Breast epithelium (tissue), 4 donors: ENCODE measurements at regions not wholly inside any gene's neighbourhood (a gene's known extent, or its start where the extent isn't known, plus 50 kb on each side); places are given as distances from the start of the nearest gene placed in this dataset.
"Not testable (repeated sequence)": the region's sequence is repeated elsewhere in the genome, so short reads cannot be mapped to it uniquely, and the experiment has no call there.

Experiments
- DNase-seq, 2 donors: peaks; one replicate each; pipeline ENCODE4 v3.0.0-alpha.2; 2019; ENCODE audit warnings: low spot score in 2 of 2
- H3K27ac ChIP-seq, 2 donors: fragments of 200-600 bp; sonication (generic) in 1 of 2; one replicate each; pipeline ENCODE4 v1.5.1; 2016 to 2019; ENCODE audit warnings: mild to moderate bottlenecking in 1 of 2
- H3K27me3 ChIP-seq, 2 donors: fragments of 200-600 bp; sonication (generic) in 1 of 2; one replicate each; pipeline versions ENCODE4 v1.5.1 to v1.6.0; 2017 to 2019; ENCODE audit warnings: control low read depth in 1 of 2, mild to moderate bottlenecking in 1 of 2
- H3K36me3 ChIP-seq: fragments of 200-600 bp; one replicate; pipeline ENCODE4 v1.5.1; 2019
- H3K4me1 ChIP-seq, 2 donors: fragments of 200-600 bp; sonication (generic); one replicate each; pipeline ENCODE4 v1.5.1; 2016 to 2019; ENCODE audit warnings: control low read depth in 1 of 2
- H3K4me3 ChIP-seq, 3 donors: fragments of 200-600 bp; sonication (generic); 1 replicate in 2 of 3; 2 replicates in 1 of 3; pipeline ENCODE4 v1.5.1; 2016 to 2019; ENCODE audit warnings: mild to moderate bottlenecking in 3 of 3, moderate library complexity in 2 of 3
- H3K9me3 ChIP-seq, 2 donors: fragments of 200-600 bp; sonication (generic) in 1 of 2; one replicate each; pipeline ENCODE4 v1.5.1; 2016 to 2019; ENCODE audit warnings: control low read depth in 1 of 2
- CTCF ChIP-seq, 3 donors: fragments of 450-650 bp; IDR thresholded peaks; one replicate each; pipeline ENCODE4 v1.5.1; 2016 to 2017; ENCODE audit warnings: antibody characterized with exemption in 3 of 3, mild to moderate bottlenecking in 3 of 3, moderate library complexity in 3 of 3
- POLR2A ChIP-seq: fragments of 450-650 bp; IDR thresholded peaks from one replicate; pipeline ENCODE4 v1.6.1; 2016; ENCODE audit warnings: antibody characterized with exemption, mild to moderate bottlenecking, moderate library complexity
- POLR2AphosphoS5 ChIP-seq, 3 donors: sonication (generic); formaldehyde crosslinking; IDR thresholded peaks; one replicate each; pipeline ENCODE4 v1.6.1; 2017; ENCODE audit warnings: antibody characterized with exemption in 3 of 3
- intact Hi-C: fragments of 100-400 bp; cut with DNase I; formaldehyde crosslinking; loops from one replicate; pipeline ENCODE4 v1.15.1; 2023; ENCODE audit warnings: low total_unique reads

DNA sequence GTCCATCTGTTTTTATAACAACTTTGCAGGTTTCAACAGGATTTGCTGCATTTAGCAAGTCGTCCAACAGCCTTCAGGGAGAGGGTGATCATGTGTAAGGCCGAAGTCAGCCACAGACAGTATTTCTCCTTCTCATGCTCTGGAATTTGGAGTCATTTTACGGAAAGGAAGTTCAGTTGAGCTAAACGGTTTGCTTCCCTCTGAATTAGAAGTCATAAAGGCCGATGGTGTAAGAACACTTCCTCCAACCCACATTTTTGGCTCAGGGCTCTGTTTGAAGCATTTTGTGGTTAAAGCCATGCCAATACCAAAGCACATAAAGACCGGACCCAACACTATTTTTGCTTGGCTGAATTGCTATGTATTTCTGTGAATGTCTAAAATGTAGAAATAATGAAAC lies 129.5 kb downstream of the TMEM182 start:
- intact Hi-C loops, result no loop called here
- TF ChIP-seq POLR2AphosphoS5 (IDR thresholded peaks at IDR 0.05) (no peak), POLR2A (no peak), CTCF (IDR thresholded peaks at IDR 0.05) (no peak)
- H3K27ac ChIP-seq, result no peak overlapping the region
- no peak for DNase-seq
- H3K4me1 ChIP-seq, result no peaks in the 10 kb centered on the region
- H3K36me3 ChIP-seq, result no peaks in the 10 kb centered on the region
- H3K9me3 ChIP-seq, result no peaks in the 10 kb centered on the region
- H3K4me3 ChIP-seq, result no peak overlapping the region
- H3K27me3 ChIP-seq, result no peaks in the 10 kb centered on the region

- intact Hi-C loops, result no loop called here
- no peak overlapping the region for H3K27ac ChIP-seq
- H3K4me3 ChIP-seq, result no peak overlapping the region
- H3K36me3 ChIP-seq, result no peaks in the 10 kb centered on the region
- no peaks in the 10 kb centered on the region for H3K4me1 ChIP-seq
- TF ChIP-seq CTCF (IDR thresholded peaks at IDR 0.05) (no peak), POLR2AphosphoS5 (IDR thresholded peaks at IDR 0.05) (no peak), POLR2A (no peak)
- no peaks in the 10 kb centered on the region for H3K27me3 ChIP-seq
- DNase-seq, result no peak
- no peaks in the 10 kb centered on the region for H3K9me3 ChIP-seq
Observed at GRCh38 chr2:102892698-102893310, 131.0 kb downstream of the TMEM182 start.

- intact Hi-C loops, result no loop called here
Observed at GRCh38 chr2:102893870-102894269, 132.0 kb downstream of the TMEM182 start.

DNA sequence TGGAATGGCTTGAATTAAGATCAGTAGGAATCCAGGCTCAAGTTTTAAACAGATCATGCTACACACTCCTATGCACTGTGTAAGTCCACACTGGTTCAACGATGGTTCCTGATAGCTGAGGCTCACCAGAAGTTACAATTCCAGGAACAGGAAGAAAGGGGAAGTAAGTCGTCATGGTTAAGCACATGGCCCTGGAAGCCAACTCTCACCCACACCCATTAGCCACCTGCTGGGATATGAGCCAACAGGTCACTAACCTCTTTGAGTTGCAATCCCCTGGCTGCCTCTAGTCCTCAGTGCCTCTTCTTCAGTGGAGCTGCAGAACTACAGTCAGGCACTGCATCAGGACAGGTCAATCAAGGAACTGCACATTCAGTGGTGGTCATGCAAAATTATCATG lies 133.5 kb downstream of the TMEM182 start:
- Histone ChIP-seq H3K9me3 (no peaks in the 10 kb centered on the region), H3K36me3 (no peaks in the 10 kb centered on the region), H3K4me1 (no peaks in the 10 kb centered on the region), H3K27me3 (no peaks in the 10 kb centered on the region), H3K27ac (no peak overlapping the region), H3K4me3 (no peak overlapping the region)
- DNase-seq, result no peak
- intact Hi-C loops, result no loop called here
- TF ChIP-seq CTCF (IDR thresholded peaks at IDR 0.05) (no peak), POLR2A (no peak), POLR2AphosphoS5 (IDR thresholded peaks at IDR 0.05) (no peak)

More at GRCh38 chr2:102893870-102894269, 132.0 kb downstream of the TMEM182 start:
- no peak for TF ChIP-seq POLR2AphosphoS5 (IDR thresholded peaks at IDR 0.05)
- TF ChIP-seq CTCF (IDR thresholded peaks at IDR 0.05), result no peak
- no peak for TF ChIP-seq POLR2A
- Histone ChIP-seq H3K27me3 (no peaks in the 10 kb centered on the region), H3K27ac (no peak overlapping the region), H3K36me3 (no peaks in the 10 kb centered on the region), H3K4me1 (no peaks in the 10 kb centered on the region), H3K9me3 (no peaks in the 10 kb centered on the region), H3K4me3 (no peak overlapping the region)
- no peak for DNase-seq

- intact Hi-C loops, result not testable (repeated sequence)
Observed at GRCh38 chr2:102909240-102909639, 147.4 kb downstream of the TMEM182 start.

GRCh38 chr2:102910724-102911123 lies 148.9 kb downstream of the TMEM182 start:
- Histone ChIP-seq H3K36me3 (no peaks in the 10 kb centered on the region), H3K9me3 (peaks cover 5 to 10% of the 10 kb centered on the region in 2 donors), H3K27me3 (no peaks in the 10 kb centered on the region), H3K27ac (no peak overlapping the region), H3K4me3 (no peak overlapping the region), H3K4me1 (no peaks in the 10 kb centered on the region)
- intact Hi-C loops, result no loop called here
- TF ChIP-seq POLR2A, result no peak
- no peak for TF ChIP-seq POLR2AphosphoS5 (IDR thresholded peaks at IDR 0.05)
- TF ChIP-seq CTCF (IDR thresholded peaks at IDR 0.05), result no peak
- no peak for DNase-seq

More at GRCh38 chr2:102909240-102909639, 147.4 kb downstream of the TMEM182 start:
- peaks cover 5 to 10% of the 10 kb centered on the region in 2 donors for H3K9me3 ChIP-seq
- not testable (repeated sequence) for H3K4me3 ChIP-seq, H3K27me3 ChIP-seq, DNase-seq, H3K27ac ChIP-seq, H3K4me1 ChIP-seq, H3K36me3 ChIP-seq
